HL-60 (cell line): ENCODE measurements at regions not wholly inside any gene's neighbourhood (a gene's known extent, or its start where the extent isn't known, plus 50 kb on each side); places are given as distances from the start of the nearest gene placed in this dataset.

Source experiments
- DNase-seq, 2 experiments: peaks; one replicate each; pipeline ENCODE4 v3.0.0-alpha.2; 2010 to 2020; ENCODE audit warnings: low read depth in 1 of 2, low spot score in 1 of 2
- H3K27ac ChIP-seq: fragments of 250-450 bp; sonication (Bioruptor Pico); replicated peaks from 2 replicates; pipeline ENCODE4 v1.5.1; 2020; ENCODE audit warnings: mild to moderate bottlenecking, moderate library complexity
- H3K27me3 ChIP-seq: fragments of 250-450 bp; sonication (Bioruptor Pico); 2 replicates; pipeline ENCODE4 v1.5.1; 2021; ENCODE audit warnings: mild to moderate bottlenecking, moderate library complexity; ENCODE audit not compliant: insufficient read depth, poor library complexity, severe bottlenecking
- H3K4me3 ChIP-seq: replicated peaks from 2 replicates; pipeline ENCODE4 v1.5.1; 2011; ENCODE audit warnings: mild to moderate bottlenecking, control low read depth, low read length; ENCODE audit not compliant: insufficient read depth
- CTCF ChIP-seq: IDR thresholded peaks from one replicate; pipeline ENCODE4 v1.5.1; 2011; ENCODE audit warnings: low read length, control low read depth, inconsistent platforms; ENCODE audit not compliant: insufficient read depth
- GABPA ChIP-seq: IDR thresholded peaks from 2 replicates; pipeline ENCODE4 v1.6.1; 2012; ENCODE audit warnings: low read depth
- POLR2AphosphoS5 ChIP-seq: IDR thresholded peaks from 2 replicates; pipeline ENCODE4 v1.6.1; 2012; ENCODE audit warnings: low read depth
- REST ChIP-seq: IDR thresholded peaks from 2 replicates; pipeline ENCODE4 v1.6.1; 2012; ENCODE audit warnings: low read depth; ENCODE audit not compliant: insufficient replicate concordance
- SPI1 ChIP-seq: IDR thresholded peaks from 2 replicates; pipeline ENCODE4 v1.6.1; 2012; ENCODE audit warnings: low read depth, mild to moderate bottlenecking, borderline replicate concordance

GRCh38 chr12:94731733-94732360 is 81.5 kb upstream of the TMCC3 start:
- Histone ChIP-seq H3K27ac (no peak overlapping the region), H3K4me3 (no peak overlapping the region), H3K27me3 (no peaks in the 10 kb centered on the region)
- DNase-seq = no peak
- TF ChIP-seq CTCF = no peak
- no peak for TF ChIP-seq POLR2AphosphoS5
- no peak for TF ChIP-seq REST
- no peak for TF ChIP-seq SPI1
- no peak for TF ChIP-seq GABPA

GRCh38 chr12:94730847-94731246 is 80.5 kb upstream of the TMCC3 start:
- H3K27me3 ChIP-seq = no peaks in the 10 kb centered on the region
- no peak overlapping the region for H3K27ac ChIP-seq
- DNase-seq = no peak
- TF ChIP-seq GABPA = no peak
- no peak for TF ChIP-seq CTCF
- TF ChIP-seq POLR2AphosphoS5 = no peak
- TF ChIP-seq SPI1 = no peak
- TF ChIP-seq REST = no peak
- H3K4me3 ChIP-seq = no peak overlapping the region

GRCh38 chr12:94726236-94726835 is 76.0 kb upstream of the TMCC3 start:
- TF ChIP-seq CTCF (no peak), GABPA (no peak), SPI1 (no peak), REST (no peak), POLR2AphosphoS5 (no peak)
- no peak overlapping the region for H3K4me3 ChIP-seq
- DNase-seq = no peak
- H3K27me3 ChIP-seq = peaks cover 2% of the 10 kb centered on the region
- no peak overlapping the region for H3K27ac ChIP-seq
